ENCODE measurements at regions not wholly inside any gene's neighbourhood (a gene's known extent, or its start where the extent isn't known, plus 50 kb on each side); places are given as distances from the start of the nearest gene placed in this dataset.

DNA sequence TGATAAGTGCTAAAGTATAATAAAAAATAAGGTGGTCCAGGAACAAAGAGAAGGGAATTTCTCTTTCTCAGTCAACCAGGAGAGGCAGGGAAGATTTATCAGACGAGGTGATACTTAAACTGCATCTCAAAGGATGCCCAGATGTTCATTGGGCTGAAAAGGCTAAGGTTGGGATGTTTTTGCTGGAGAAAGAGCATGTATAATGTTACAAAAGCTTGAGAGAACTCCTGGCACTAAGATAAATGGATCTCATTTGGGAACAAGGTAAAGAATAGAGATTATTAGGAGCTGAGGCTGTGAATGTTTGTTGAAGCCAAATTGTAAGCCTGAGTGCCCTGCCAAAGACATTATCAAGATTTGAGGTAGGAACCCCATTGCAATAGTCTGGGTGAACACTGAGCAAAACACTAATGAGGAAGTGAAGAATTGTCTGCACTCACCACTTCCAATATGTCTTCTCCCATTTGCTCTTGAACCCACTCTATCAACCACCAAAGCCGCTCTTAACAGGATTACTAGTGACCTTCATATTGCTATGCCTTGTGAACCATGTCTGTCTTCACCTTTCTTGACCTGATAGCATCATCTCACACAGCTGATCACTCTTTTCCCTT is 149.0 kb upstream of the ARID2 start:
- no peak for DNase-seq (ENCODE audit: low read depth, low spot score)
- in situ Hi-C loops (cut with HindIII; ENCODE audit: low pct_unique_long_range_greater_than_20kb, low sequenced_read_pairs) = no loop called here

- DNase-seq (ENCODE audit: low read depth, low spot score) = no peak
- in situ Hi-C loops (cut with HindIII; ENCODE audit: low pct_unique_long_range_greater_than_20kb, low sequenced_read_pairs) = no loop called here
Measured at GRCh38 chr12:45581112-45581511, 148.4 kb upstream of the ARID2 start.

- in situ Hi-C loops (cut with HindIII; ENCODE audit: low pct_unique_long_range_greater_than_20kb, low sequenced_read_pairs) = no loop called here
- no peak for DNase-seq (ENCODE audit: low read depth, low spot score)
Measured at GRCh38 chr12:45582536-45582935, 147.0 kb upstream of the ARID2 start.

DNA sequence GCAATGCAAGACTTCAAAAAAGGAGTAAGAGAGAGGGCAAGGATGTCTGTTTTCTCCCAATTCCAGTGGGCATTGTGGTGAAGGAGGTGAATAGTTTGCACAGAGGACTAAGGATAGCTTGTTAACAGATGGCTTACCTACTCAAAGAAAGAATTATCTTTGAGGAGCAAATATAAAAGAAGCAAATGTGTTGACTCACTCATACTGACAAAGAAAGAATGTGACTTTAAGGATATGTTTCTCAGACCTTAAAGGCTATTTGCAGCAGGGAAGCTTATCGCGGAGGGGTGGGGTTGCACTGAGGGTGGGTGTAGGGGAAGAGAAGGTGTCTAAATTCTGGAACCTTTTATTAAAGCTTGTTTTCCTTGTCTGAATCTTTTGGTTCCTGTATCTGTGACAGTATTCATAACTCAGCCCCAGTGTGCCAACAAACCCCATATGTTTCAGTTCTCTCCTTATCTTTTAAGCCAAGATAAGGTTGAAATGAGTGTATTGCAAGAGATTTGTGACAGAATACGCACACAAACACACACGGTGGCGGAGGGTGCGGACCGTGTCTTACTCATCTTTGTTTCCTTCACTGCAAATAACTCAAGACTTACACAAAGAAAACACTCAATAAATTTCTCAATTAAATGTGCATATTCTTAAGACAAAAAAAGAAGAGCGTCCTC is 146.4 kb upstream of the ARID2 start:
- in situ Hi-C loops (cut with HindIII; ENCODE audit: low pct_unique_long_range_greater_than_20kb, low sequenced_read_pairs) = no loop called here
- no peak for DNase-seq (ENCODE audit: low read depth, low spot score)

- no peak for DNase-seq (ENCODE audit: low read depth, low spot score)
- in situ Hi-C loops (cut with HindIII; ENCODE audit: low pct_unique_long_range_greater_than_20kb, low sequenced_read_pairs) = no loop called here
Measured at GRCh38 chr12:45584336-45584735, 145.2 kb upstream of the ARID2 start.

GRCh38 chr12:45585522-45586230 is 143.8 kb upstream of the ARID2 start:
- in situ Hi-C loops (cut with HindIII; ENCODE audit: low pct_unique_long_range_greater_than_20kb, low sequenced_read_pairs) = no loop called here
- no peak for DNase-seq (ENCODE audit: low read depth, low spot score)

DNA sequence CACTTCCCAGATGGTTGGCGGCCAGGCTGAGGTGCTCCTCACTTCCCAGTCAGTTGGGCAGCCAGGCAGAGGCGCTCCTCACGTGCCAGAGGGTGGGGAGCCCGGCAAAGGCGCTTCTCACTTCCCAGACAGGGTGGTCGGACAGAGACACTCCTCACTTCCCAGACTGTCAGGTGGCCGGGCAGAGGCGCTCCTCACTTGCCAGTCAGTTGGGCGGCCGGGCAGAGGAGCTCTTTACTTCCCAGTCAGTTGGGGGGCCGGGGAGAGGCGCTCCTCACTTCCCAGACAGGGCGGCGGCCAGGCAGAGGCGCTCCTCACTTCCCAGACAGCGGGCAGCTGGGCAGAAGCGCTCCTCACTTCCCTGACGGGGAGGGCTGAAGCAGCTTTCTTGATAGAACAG is 143.0 kb upstream of the ARID2 start:
- in situ Hi-C loops (cut with HindIII; ENCODE audit: low pct_unique_long_range_greater_than_20kb, low sequenced_read_pairs) = no loop called here
- DNase-seq (ENCODE audit: low read depth, low spot score) = no peak

GRCh38 chr12:45587012-45587411 is 142.5 kb upstream of the ARID2 start:
- DNase-seq (ENCODE audit: low read depth, low spot score) = no peak
- in situ Hi-C loops (cut with HindIII; ENCODE audit: low pct_unique_long_range_greater_than_20kb, low sequenced_read_pairs) = no loop called here

- in situ Hi-C loops (cut with HindIII; ENCODE audit: low pct_unique_long_range_greater_than_20kb, low sequenced_read_pairs) = no loop called here
- DNase-seq (ENCODE audit: low read depth, low spot score) = peak; percentile 44
Measured at GRCh38 chr12:45587877-45588533, 141.5 kb upstream of the ARID2 start.

GRCh38 chr12:45590646-45591045 is 138.9 kb upstream of the ARID2 start:
- DNase-seq (ENCODE audit: low read depth, low spot score) = no peak
- in situ Hi-C loops (cut with HindIII; ENCODE audit: low pct_unique_long_range_greater_than_20kb, low sequenced_read_pairs) = no loop called here

- DNase-seq (ENCODE audit: low read depth, low spot score) = no peak
- in situ Hi-C loops (cut with HindIII; ENCODE audit: low pct_unique_long_range_greater_than_20kb, low sequenced_read_pairs) = no loop called here
Measured at GRCh38 chr12:45591635-45592034, 137.9 kb upstream of the ARID2 start.

- DNase-seq (ENCODE audit: low read depth, low spot score) = no peak
- in situ Hi-C loops (cut with HindIII; ENCODE audit: low pct_unique_long_range_greater_than_20kb, low sequenced_read_pairs) = no loop called here
Measured at GRCh38 chr12:45596366-45596765, 133.1 kb upstream of the ARID2 start.

DNA sequence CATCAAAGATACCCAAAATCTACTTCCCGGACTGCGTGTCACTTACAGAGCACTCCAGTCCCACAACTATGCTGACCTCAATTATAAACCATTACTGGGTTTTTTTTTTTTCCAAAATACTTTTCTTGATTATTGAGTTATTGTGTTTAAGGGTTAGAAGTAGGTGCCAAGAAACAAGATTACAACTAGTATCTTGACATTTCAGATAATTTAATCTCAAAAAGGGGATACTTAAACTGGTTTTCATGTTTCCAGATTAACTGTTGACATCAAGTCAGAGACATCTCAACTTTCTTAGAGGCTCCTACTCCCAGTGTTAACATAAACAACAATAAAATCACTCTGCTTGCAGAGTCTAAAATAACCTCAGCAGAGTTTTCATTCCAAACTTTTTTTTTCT is 131.2 kb upstream of the ARID2 start:
- no peak for DNase-seq (ENCODE audit: low read depth, low spot score)

DNA sequence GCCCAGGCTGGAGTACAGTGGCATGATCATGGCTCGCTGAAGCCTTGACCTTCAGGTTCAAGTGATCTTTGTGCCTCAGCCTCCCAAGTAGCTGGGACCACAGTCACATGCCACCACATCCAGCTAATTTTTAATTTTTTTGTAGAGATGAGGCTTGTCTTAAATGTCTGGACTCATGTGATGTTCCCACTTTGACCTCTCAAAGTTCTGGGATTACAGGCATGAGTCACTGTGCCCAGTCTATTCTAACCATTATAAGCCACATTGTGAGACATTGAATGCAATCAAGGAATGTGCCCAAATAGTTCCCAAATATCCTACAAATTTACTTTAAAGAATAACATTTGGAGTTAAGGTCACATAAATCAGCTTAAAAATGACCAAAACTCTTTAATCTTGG is 130.7 kb upstream of the ARID2 start:
- in situ Hi-C loops (cut with HindIII; ENCODE audit: low pct_unique_long_range_greater_than_20kb, low sequenced_read_pairs) = no loop called here
- peak; percentile 11 for DNase-seq (ENCODE audit: low read depth, low spot score)

More for the DNA sequence above, 131.2 kb upstream of the ARID2 start:
- in situ Hi-C loops (cut with HindIII; ENCODE audit: low pct_unique_long_range_greater_than_20kb, low sequenced_read_pairs) = no loop called here

- in situ Hi-C loops (cut with HindIII; ENCODE audit: low pct_unique_long_range_greater_than_20kb, low sequenced_read_pairs) = no loop called here
- DNase-seq (ENCODE audit: low read depth, low spot score) = no peak
Measured at GRCh38 chr12:45599196-45599595, 130.3 kb upstream of the ARID2 start.

- in situ Hi-C loops (cut with HindIII; ENCODE audit: low pct_unique_long_range_greater_than_20kb, low sequenced_read_pairs) = no loop called here
Measured at GRCh38 chr12:45601390-45601789, 128.1 kb upstream of the ARID2 start.

GRCh38 chr12:45601888-45602287 is 127.6 kb upstream of the ARID2 start:
- peak; percentile 59 for DNase-seq (ENCODE audit: low read depth, low spot score)
- in situ Hi-C loops (cut with HindIII; ENCODE audit: low pct_unique_long_range_greater_than_20kb, low sequenced_read_pairs) = no loop called here

More at GRCh38 chr12:45601390-45601789, 128.1 kb upstream of the ARID2 start:
- DNase-seq (ENCODE audit: low read depth, low spot score) = no peak

DNA sequence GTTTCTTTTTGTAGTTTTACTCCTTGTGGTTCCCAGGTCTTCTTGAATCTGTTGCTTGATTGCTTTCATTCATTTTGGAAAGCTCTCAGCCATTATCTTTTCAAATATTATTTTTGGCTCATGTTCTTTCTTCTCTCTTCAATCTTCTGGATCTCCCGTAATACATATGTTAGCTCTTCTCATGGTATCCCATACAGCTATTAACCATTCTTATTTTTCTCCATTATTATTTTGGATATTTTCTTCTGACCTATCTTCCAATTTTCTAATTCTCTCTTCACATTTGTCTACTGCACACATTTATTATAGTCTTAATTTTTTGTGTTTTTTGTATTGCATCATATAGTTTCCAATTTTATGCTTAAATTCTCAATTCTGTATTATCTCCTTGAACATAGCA is 123.9 kb upstream of the ARID2 start:
- in situ Hi-C loops (cut with HindIII; ENCODE audit: low pct_unique_long_range_greater_than_20kb, low sequenced_read_pairs) = no loop called here

More for the DNA sequence above, 123.9 kb upstream of the ARID2 start:
- DNase-seq (ENCODE audit: low read depth, low spot score) = no peak
